HEK293 (cell line): ENCODE measurements at regions not wholly inside any gene's neighbourhood (a gene's known extent, or its start where the extent isn't known, plus 50 kb on each side); places are given as distances from the start of the nearest gene placed in this dataset.

Source experiments
- CTCF ChIA-PET: fragments of 350-600 bp; formaldehyde crosslinking; extraction: SDS; loops from one replicate; lab custom pipeline; 2021; ENCODE audit warnings: antibody characterized with exemption; lab: Yijun Ruan, JAX
- POLR2A ChIA-PET: fragments of 300-600 bp; formaldehyde crosslinking; extraction: SDS; loops from one replicate; lab custom pipeline; 2020; ENCODE audit warnings: antibody characterized with exemption, inconsistent platforms; lab: Yijun Ruan, JAX
- H3K27ac ChIP-seq: fragments of 200-500 bp; sonication (Bioruptor generic); 2 replicates; pipeline ENCODE4 v1.5.1; 2014; ENCODE audit warnings: low read depth, low read length, control low read depth, inconsistent platforms; ENCODE audit errors: extremely low read depth
- H3K36me3 ChIP-seq, 2 experiments: fragments of 200-500 bp in 1 of 2; sonication (Bioruptor generic) in 1 of 2; 1 replicate in 1 of 2; 2 replicates in 1 of 2; pipeline ENCODE4 v1.5.1; 2014 to 2017; ENCODE audit warnings: inconsistent platforms in 2 of 2, low read length in 2 of 2; ENCODE audit not compliant: control insufficient read depth in 2 of 2, insufficient read depth in 1 of 2
- H3K4me1 ChIP-seq: fragments of 200-500 bp; sonication (Bioruptor generic); 2 replicates; pipeline ENCODE4 v1.5.1; 2014; ENCODE audit warnings: mild to moderate bottlenecking, low read length, inconsistent platforms; ENCODE audit not compliant: control insufficient read depth, insufficient read depth
- H3K4me3 ChIP-seq: 2 replicates; pipeline ENCODE4 v1.5.1; 2011; ENCODE audit warnings: low read depth, mild to moderate bottlenecking, control low read depth, low read length, moderate library complexity
- H3K9me3 ChIP-seq: fragments of 200-500 bp; sonication (Bioruptor generic); 2 replicates; pipeline ENCODE4 v1.5.1; 2014; ENCODE audit warnings: low read depth, low read length, inconsistent platforms; ENCODE audit not compliant: control insufficient read depth, insufficient read depth
- MYNN ChIP-seq: fragments of 450-650 bp; formaldehyde crosslinking; IDR thresholded peaks from 2 replicates; pipeline ENCODE4 v1.5.1; 2016; ENCODE audit warnings: missing biosample characterization, missing genetic modification characterization, borderline replicate concordance
- MZF1 ChIP-seq: fragments of 450-650 bp; formaldehyde crosslinking; IDR thresholded peaks from 2 replicates; pipeline ENCODE4 v1.5.1; 2017; ENCODE audit warnings: missing biosample characterization, missing genetic modification characterization, borderline replicate concordance
- OSR2 ChIP-seq: fragments of 450-650 bp; formaldehyde crosslinking; IDR thresholded peaks from 2 replicates; pipeline ENCODE4 v1.5.1; 2016; ENCODE audit warnings: missing biosample characterization, missing genetic modification characterization
- SP3 ChIP-seq: fragments of 450-650 bp; formaldehyde crosslinking; IDR thresholded peaks from 2 replicates; pipeline ENCODE4 v1.5.1; 2016; ENCODE audit warnings: missing biosample characterization, missing genetic modification characterization
- TSHZ1 ChIP-seq: fragments of 450-650 bp; formaldehyde crosslinking; IDR thresholded peaks from 2 replicates; pipeline ENCODE4 v1.5.1; 2016; ENCODE audit warnings: missing biosample characterization, missing genetic modification characterization, borderline replicate concordance
- ZBTB20 ChIP-seq: fragments of 450-650 bp; formaldehyde crosslinking; IDR thresholded peaks from 2 replicates; pipeline ENCODE4 v1.5.1; 2016; ENCODE audit warnings: missing biosample characterization, missing genetic modification characterization
- ZFHX2 ChIP-seq: fragments of 450-650 bp; formaldehyde crosslinking; conservative IDR thresholded peaks from 2 replicates; pipeline ENCODE4 v1.5.1; 2016; ENCODE audit warnings: missing biosample characterization, missing genetic modification characterization
- ZNF112 ChIP-seq: fragments of 450-650 bp; formaldehyde crosslinking; IDR thresholded peaks from 2 replicates; pipeline ENCODE4 v1.5.0; 2017; ENCODE audit warnings: missing biosample characterization, missing genetic modification characterization
- ZNF133 ChIP-seq: fragments of 450-650 bp; formaldehyde crosslinking; IDR thresholded peaks from 2 replicates; pipeline ENCODE4 v1.5.1; 2016; ENCODE audit warnings: missing biosample characterization, missing genetic modification characterization
- ZNF155 ChIP-seq: fragments of 450-650 bp; formaldehyde crosslinking; IDR thresholded peaks from 2 replicates; pipeline ENCODE4 v1.5.1; 2016; ENCODE audit warnings: missing biosample characterization, missing genetic modification characterization
- ZNF175 ChIP-seq: fragments of 450-650 bp; formaldehyde crosslinking; IDR thresholded peaks from 2 replicates; pipeline ENCODE4 v1.5.1; 2016; ENCODE audit warnings: missing biosample characterization, missing genetic modification characterization
- ZNF280C ChIP-seq: fragments of 450-650 bp; formaldehyde crosslinking; IDR thresholded peaks from 2 replicates; pipeline ENCODE4 v1.5.1; 2016; ENCODE audit warnings: missing biosample characterization, missing genetic modification characterization
- ZNF324 ChIP-seq: fragments of 450-650 bp; formaldehyde crosslinking; IDR thresholded peaks from 2 replicates; pipeline ENCODE4 v1.5.1; 2016; ENCODE audit warnings: missing biosample characterization, missing genetic modification characterization
- ZNF350 ChIP-seq: fragments of 450-650 bp; formaldehyde crosslinking; IDR thresholded peaks from 2 replicates; pipeline ENCODE4 v1.5.0; 2017; ENCODE audit warnings: missing biosample characterization, mild to moderate bottlenecking, missing genetic modification characterization
- ZNF544 ChIP-seq: fragments of 450-650 bp; formaldehyde crosslinking; IDR thresholded peaks from 2 replicates; pipeline ENCODE4 v1.5.0; 2017; ENCODE audit warnings: missing biosample characterization, missing genetic modification characterization
- ZNF692 ChIP-seq: fragments of 450-650 bp; formaldehyde crosslinking; IDR thresholded peaks from 2 replicates; pipeline ENCODE4 v1.5.1; 2016; ENCODE audit warnings: missing biosample characterization, missing genetic modification characterization
- ZNF747 ChIP-seq: fragments of 450-650 bp; formaldehyde crosslinking; IDR thresholded peaks from 2 replicates; pipeline ENCODE4 v1.5.1; 2016; ENCODE audit warnings: missing biosample characterization, missing genetic modification characterization
- ZNF768 ChIP-seq: fragments of 450-650 bp; formaldehyde crosslinking; IDR thresholded peaks from 2 replicates; pipeline ENCODE4 v1.5.1; 2018; ENCODE audit warnings: missing biosample characterization, mild to moderate bottlenecking, missing genetic modification characterization
- ZNF791 ChIP-seq: fragments of 450-650 bp; formaldehyde crosslinking; IDR thresholded peaks from 2 replicates; pipeline ENCODE4 v1.5.1; 2016; ENCODE audit warnings: missing biosample characterization, missing genetic modification characterization
- ZNF843 ChIP-seq: fragments of 450-650 bp; formaldehyde crosslinking; IDR thresholded peaks from 2 replicates; pipeline ENCODE4 v1.5.1; 2016; ENCODE audit warnings: missing biosample characterization, missing genetic modification characterization
- TF ChIP-seq, protein P1 (sequence below): fragments of 450-650 bp; formaldehyde crosslinking; IDR thresholded peaks from 2 replicates; pipeline ENCODE4 v1.5.1; 2017; ENCODE audit warnings: missing biosample characterization, missing genetic modification characterization
- TF ChIP-seq, protein P2 (sequence below): IDR thresholded peaks from 2 replicates; pipeline ENCODE4 v1.6.1; 2011; ENCODE audit warnings: mild to moderate bottlenecking, low read depth, low read length, borderline replicate concordance
- TF ChIP-seq, protein P3 (sequence below): fragments of 450-650 bp; formaldehyde crosslinking; IDR thresholded peaks from 2 replicates; pipeline ENCODE4 v1.5.1; 2016; ENCODE audit warnings: missing biosample characterization, missing genetic modification characterization

DNA sequence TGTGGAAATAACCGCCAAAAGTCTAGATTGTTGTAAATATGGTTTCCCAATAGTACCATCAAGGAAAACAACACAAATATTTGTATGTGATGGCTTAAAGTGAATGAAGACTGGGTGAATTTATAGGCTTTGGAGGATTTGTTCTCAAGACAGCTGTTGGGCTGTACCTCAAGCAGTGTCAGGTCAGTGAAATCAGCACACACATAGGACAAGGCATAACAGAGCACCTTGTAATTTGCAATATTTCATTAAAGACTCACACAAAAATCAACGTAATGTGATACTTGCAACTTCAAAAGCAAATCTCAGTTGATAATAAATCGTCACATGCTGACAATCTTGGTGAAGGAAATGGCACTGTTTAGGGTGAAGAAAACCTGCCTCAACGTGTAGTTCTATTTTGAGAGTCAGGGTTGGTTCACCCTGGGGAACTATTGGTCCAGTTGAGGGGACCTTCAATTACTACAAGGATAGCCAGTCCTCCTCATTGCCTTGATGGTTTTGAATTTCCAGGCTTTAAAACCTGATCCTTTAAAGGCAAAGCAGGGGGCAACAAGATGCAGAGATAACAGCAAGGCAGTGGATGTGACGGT is 126.8 kb upstream of the ST6GAL2 start (continued):
- TF ChIP-seq ZBTB20 (tag by site-specific recombination) (no peak), ZNF155 (tag by site-specific recombination) (no peak), ZFHX2 (no peak), TSHZ1 (tag by site-specific recombination) (no peak), MZF1 (tag by site-specific recombination) (no peak), SP3 (tag by site-specific recombination) (no peak), OSR2 (tag by site-specific recombination) (no peak)
- TF ChIP-seq, protein P1, sequence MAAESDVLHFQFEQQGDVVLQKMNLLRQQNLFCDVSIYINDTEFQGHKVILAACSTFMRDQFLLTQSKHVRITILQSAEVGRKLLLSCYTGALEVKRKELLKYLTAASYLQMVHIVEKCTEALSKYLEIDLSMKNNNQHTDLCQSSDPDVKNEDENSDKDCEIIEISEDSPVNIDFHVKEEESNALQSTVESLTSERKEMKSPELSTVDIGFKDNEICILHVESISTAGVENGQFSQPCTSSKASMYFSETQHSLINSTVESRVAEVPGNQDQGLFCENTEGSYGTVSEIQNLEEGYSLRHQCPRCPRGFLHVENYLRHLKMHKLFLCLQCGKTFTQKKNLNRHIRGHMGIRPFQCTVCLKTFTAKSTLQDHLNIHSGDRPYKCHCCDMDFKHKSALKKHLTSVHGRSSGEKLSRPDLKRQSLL, result no peak

DNA sequence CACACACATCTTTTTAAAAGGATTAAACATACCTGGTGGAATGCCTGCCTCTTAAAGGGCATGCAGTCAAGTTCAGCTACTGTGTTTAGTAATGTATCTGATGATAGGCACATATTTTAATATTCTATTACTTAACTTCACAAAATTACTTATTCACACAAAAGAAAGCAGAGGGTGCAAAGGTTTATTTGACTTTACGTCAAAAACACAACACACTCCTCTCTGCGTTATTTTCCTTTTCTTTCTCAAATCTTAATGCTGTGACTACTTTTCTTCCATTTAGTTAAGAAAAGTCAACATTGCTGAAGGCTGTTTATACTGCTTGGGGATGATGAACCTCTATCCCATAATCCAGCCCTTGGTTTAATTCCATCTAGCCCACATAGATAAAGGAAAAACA is 127.9 kb upstream of the ST6GAL2 start:
- ChIA-PET POLR2A (no interaction called here), CTCF (no interaction called here)
- TF ChIP-seq ZNF791 (no peak), ZNF175 (no peak), ZNF133 (tag by site-specific recombination) (no peak), ZNF112 (tag by site-specific recombination) (no peak), ZNF843 (no peak), ZNF747 (no peak), ZNF692 (tag by site-specific recombination) (no peak), ZNF768 (tag by site-specific recombination) (no peak), ZNF280C (tag by site-specific recombination) (no peak), ZNF544 (tag by site-specific recombination) (no peak), ZNF350 (no peak), MYNN (tag by site-specific recombination) (no peak), ZNF324 (no peak)
- TF ChIP-seq, protein P2, sequence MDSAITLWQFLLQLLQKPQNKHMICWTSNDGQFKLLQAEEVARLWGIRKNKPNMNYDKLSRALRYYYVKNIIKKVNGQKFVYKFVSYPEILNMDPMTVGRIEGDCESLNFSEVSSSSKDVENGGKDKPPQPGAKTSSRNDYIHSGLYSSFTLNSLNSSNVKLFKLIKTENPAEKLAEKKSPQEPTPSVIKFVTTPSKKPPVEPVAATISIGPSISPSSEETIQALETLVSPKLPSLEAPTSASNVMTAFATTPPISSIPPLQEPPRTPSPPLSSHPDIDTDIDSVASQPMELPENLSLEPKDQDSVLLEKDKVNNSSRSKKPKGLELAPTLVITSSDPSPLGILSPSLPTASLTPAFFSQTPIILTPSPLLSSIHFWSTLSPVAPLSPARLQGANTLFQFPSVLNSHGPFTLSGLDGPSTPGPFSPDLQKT, result no peak
- TF ChIP-seq, protein P1, result no peak
- TF ChIP-seq, protein P3, sequence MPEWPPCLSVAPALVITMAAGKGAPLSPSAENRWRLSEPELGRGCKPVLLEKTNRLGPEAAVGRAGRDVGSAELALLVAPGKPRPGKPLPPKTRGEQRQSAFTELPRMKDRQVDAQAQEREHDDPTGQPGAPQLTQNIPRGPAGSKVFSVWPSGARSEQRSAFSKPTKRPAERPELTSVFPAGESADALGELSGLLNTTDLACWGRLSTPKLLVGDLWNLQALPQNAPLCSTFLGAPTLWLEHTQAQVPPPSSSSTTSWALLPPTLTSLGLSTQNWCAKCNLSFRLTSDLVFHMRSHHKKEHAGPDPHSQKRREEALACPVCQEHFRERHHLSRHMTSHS (tag by site-specific recombination), result no peak

More for the DNA sequence above, 127.9 kb upstream of the ST6GAL2 start:
- no peak overlapping the region for H3K4me3 ChIP-seq
- no peaks in the 10 kb centered on the region for H3K36me3 ChIP-seq
- H3K9me3 ChIP-seq, result no peaks in the 10 kb centered on the region
- no peaks in the 10 kb centered on the region for H3K4me1 ChIP-seq
- H3K27ac ChIP-seq, result no peak overlapping the region
